GM19468 (cell line): ENCODE measurements at regions not wholly inside any gene's neighbourhood (a gene's known extent, or its start where the extent isn't known, plus 50 kb on each side); places are given as distances from the start of the nearest gene placed in this dataset.
A peak's percentile ranks its signal among the peaks of the same experiment; 100 is the strongest.

Experiments
- ATAC-seq: cut with Tn5 transposase; IDR thresholded peaks from one replicate; pipeline ENCODE4 v1.9.1; 2021; ENCODE audit warnings: mild to moderate bottlenecking, moderate library complexity, moderate number of reproducible peaks; ENCODE audit not compliant: unreplicated experiment; ENCODE audit errors: extremely low read depth

DNA sequence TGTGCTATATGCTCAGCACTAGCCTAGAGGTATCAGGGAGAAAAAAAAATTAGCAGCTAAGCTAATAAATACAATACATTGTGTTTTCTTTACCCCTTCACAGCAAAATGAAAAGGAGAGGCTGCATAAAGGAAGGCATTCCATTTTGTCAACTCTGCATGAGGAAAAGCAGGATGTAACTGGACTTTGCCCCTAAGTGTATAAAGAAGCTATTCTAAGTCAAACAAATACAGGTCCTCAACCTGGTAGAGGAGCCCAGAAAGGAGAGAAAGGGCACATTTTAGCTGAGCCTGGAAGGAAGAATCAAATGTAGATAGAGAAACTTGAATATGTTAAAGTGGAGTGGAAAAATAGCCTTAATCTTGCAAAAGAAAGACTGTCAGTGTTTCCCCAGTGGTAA, 89.0 kb upstream of the SPRED1 start:
- ATAC-seq = no peak

DNA sequence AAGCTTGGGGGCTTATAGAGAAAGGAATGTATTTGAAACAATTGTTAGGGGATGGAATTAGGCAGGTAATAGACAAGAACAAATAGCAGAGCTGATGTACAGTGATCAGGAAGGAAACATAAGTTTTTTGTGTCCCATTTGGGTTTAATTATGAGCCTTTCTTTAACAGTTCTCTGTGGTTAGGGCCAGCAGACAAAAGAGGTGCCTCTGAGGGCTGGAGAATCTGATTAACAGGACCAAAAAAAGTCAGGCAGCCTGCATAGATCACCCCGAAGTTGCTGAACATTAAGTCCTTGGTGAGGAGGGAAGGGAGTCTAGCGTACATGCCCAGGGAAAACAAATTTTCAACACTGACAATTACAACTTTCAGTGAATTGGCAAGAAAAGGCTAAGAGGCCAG, 88.6 kb upstream of the SPRED1 start:
- ATAC-seq = no peak

- no peak for ATAC-seq
Observed at GRCh38 chr15:38164507-38164906, 88.1 kb upstream of the SPRED1 start.

GRCh38 chr15:38168467-38169070, 84.1 kb upstream of the SPRED1 start:
- no peak for ATAC-seq

DNA sequence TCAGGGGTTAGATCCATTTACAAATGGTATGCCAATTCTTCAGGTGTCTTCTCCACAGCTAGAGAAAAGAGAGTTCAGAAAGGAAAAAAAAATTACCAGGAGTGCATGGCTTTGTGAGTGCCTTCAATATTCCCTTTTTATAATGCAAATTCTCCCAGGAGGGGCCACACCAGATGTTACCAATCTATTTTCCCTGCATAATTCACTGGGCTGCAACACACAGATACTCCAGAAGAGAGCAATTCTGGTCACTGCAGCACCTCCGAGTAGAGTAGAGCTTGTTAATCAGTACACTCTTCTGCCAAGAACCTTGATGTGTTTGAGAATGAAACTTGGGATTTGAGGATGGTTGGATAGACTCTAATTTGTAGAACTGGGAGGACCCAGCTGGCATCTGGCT, 80.7 kb upstream of the SPRED1 start:
- no peak for ATAC-seq

DNA sequence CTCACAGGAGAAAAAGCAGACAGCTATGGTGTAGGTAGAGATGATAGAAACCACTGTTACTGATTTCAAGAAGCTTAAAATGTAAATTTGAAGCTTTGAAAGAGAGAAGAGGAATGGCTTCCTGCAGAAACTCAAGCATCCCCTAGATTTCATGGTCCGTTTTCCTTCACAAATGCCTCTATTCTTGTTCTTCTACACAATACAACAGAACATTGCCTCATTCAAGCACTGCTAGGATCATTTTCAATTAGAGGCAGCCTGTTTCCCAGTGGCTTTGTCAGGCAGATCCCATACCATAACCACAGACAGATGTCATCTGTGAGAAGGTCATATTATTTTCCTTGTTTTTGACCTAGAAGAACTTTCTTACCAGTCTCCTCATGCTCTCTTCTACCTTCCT, 77.9 kb upstream of the SPRED1 start:
- no peak for ATAC-seq

GRCh38 chr15:38176155-38176554, 76.5 kb upstream of the SPRED1 start:
- ATAC-seq = peak; percentile 71

GRCh38 chr15:38176691-38177090, 75.9 kb upstream of the SPRED1 start:
- no peak for ATAC-seq

GRCh38 chr15:38182900-38183299, 69.7 kb upstream of the SPRED1 start:
- ATAC-seq = no peak

- ATAC-seq = no peak
Observed at GRCh38 chr15:38186507-38186906, 66.1 kb upstream of the SPRED1 start.

DNA sequence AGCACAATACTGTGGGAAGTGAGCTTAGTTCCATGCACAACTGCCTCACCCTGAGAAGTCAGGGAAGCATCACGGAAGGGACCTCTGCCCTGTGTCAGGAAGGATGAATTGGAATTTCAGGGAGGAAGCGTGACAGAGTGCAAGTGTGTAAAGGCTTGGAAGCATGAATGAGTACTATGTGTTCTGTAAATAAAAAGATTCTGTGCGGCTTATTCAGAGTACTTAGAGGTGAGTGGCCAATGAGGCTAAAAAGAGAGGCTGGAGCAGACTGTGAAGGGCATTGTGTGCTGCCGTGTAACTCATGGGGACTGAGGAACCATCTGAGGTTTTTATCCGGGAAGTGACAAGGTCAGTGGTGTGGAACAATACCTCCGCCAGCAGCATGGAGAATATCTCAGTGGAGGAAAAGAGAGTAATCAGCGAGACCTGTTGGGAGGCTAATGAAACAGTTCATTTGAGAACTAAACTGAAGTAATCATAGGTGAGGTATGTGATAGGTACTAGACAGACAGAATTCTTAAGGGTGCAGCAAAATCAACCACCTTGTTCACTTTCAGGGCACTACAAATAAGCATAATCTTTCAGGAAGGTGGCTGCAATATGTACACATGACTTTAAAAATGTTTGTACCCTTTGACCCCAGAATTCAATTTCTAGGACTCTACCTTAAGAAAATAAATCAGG, 64.9 kb upstream of the SPRED1 start:
- no peak for ATAC-seq

GRCh38 chr15:38189671-38190295, 62.9 kb upstream of the SPRED1 start:
- no peak for ATAC-seq

- no peak for ATAC-seq
Observed at GRCh38 chr15:38190501-38190900, 62.1 kb upstream of the SPRED1 start.

GRCh38 chr15:38192496-38192895, 60.1 kb upstream of the SPRED1 start:
- no peak for ATAC-seq

GRCh38 chr15:38193496-38193895, 59.1 kb upstream of the SPRED1 start:
- ATAC-seq = no peak

GRCh38 chr15:38195191-38195901, 57.3 kb upstream of the SPRED1 start:
- ATAC-seq = no peak

DNA sequence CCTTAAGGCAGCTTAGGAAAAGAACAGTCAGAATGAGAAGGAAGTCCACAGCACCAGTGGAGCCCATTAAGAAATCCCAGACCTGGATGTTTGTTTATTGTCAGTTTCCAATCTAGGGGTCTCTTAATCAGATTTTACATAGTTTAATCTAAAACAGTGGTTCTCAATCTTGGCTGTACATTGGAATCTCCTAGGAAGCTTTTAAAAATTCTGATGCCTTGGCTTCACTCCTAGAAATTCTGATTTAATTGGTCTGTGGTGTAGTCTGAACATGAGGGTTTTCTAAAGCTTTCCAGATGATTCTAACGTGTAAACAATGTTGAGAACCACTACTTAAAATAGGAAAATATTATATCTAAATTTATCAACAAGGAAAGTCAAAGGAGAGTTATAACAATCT, 56.6 kb upstream of the SPRED1 start:
- ATAC-seq = no peak

- no peak for ATAC-seq
Observed at GRCh38 chr15:38197553-38197952, 55.1 kb upstream of the SPRED1 start.

DNA sequence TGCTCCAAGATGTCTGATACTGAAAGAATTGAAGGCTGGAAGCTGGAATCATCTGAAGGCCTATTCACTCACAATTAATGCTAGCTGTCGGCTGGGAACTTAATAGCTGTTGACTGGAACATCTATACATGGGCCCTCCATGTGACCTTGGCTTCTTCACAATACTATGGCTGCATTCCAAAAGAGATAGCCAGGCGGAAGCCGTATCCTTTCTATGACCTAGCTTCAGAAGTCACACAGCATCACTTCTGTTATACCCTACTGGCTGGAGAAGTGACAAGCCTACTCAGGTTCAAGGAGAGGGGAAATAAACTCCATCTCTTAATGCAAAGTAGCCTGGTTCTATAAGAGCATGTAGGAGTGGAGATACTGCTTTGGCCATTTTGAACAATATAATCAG, 50.9 kb upstream of the SPRED1 start:
- no peak for ATAC-seq

DNA sequence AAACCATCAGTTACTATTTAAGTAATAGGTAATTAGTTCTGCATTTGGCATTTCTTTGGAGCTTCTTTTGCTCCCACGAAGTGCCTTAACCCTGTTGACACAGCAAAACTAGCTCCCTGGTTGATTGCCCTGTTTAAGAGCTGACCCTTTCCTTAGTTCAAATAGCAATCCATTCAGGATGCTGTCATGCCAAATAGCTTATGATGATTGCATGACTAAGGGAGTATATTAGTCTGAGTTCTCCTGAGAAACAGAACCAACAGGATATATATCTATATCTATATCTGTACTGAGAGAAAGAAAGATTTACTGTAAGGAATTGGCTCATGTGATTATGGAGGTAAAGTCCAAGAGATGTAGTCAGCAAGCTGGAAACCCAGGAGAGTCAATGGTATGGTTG, 50.3 kb upstream of the SPRED1 start:
- ATAC-seq = no peak
